Breast epithelium (tissue), 3 donors: ENCODE measurements at regions not wholly inside any gene's neighbourhood (a gene's known extent, or its start where the extent isn't known, plus 50 kb on each side); places are given as distances from the start of the nearest gene placed in this dataset.

ENCODE experiments used
- POLR2A ChIP-seq: fragments of 450-650 bp; IDR thresholded peaks from one replicate; pipeline ENCODE4 v1.6.1; 2016; ENCODE audit warnings: antibody characterized with exemption, mild to moderate bottlenecking, moderate library complexity
- POLR2AphosphoS5 ChIP-seq, 3 donors: sonication (generic); formaldehyde crosslinking; IDR thresholded peaks; one replicate each; pipeline ENCODE4 v1.6.1; 2017; ENCODE audit warnings: antibody characterized with exemption in 3 of 3

DNA sequence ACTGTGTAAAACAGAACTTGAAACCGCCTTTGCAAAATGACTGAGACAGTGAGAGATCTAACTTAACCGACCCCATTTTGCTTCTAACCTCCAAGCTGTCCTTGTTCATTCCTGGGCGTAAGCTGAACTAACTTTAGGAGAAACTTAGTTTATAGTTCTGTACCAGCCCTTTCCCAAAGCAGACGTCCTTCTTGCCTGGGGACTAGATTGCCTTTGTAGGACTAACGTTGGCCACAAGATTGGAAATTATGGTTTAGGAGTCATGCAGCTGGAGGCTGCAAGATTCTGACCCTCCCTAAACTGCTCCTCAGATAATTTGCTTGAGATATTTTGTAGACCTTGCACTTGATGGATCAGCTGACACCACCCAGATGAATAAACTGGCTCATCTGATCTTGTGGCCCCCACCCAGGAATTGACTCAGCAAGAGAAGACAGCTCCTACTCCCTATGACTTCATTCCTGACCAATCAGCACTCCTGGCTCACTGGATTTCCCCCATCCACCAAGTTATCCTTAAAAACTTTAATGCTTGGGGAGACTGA is 219.9 kb upstream of the PROK2 start:
- TF ChIP-seq POLR2A, result no peak
- no peak for TF ChIP-seq POLR2AphosphoS5 (IDR thresholded peaks at IDR 0.05)
